ENCODE measurements at regions not wholly inside any gene's neighbourhood (a gene's known extent, or its start where the extent isn't known, plus 50 kb on each side); places are given as distances from the start of the nearest gene placed in this dataset.

DNA sequence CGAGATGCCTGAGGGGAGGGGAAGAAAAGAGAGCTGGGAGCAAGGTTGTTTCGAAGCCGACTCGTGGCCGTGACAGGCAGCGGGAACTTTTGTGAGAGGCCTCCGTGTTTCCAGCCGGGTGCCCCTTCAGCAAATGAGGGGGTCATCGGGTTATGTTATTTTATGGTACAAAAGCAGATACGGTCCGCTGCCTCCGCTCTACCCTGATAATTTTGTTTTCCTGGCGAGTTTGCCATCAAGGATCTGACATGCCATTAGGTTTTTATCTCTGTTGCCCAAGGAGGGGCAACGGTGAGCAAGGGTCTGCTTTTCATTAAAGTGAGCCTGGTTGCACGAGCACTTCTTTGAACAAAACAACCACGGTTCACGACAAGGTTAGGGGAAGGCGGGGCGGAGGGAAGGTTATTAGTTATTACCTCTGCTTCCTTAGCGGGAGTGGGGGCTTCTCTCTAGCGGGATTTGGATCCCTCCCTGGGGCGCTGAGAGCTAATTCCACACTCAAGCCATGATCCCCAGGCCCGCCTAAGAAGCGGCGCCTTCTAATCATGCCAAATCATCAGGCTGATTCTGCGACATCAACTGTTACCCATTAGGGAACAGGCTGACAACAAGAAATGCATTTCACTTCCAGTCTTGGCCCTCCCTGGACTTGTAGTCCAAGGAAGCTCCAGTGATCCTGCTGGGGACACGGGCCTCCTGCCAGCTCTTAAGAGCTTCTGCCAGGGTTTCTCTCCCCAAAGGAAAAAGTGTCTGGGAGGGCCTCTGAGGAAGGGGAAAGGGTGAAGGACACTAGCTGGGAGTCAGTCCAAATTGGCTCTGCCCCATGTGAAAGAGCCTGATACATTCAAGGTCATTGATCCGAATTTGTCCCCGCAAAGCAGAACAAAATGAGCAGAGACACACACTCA is 617.7 kb downstream of the MID1IP1 start:
- no peaks in the 10 kb centered on the region for H3K27me3 Mint-ChIP-seq
- H3K36me3 Mint-ChIP-seq (ENCODE audit: insufficient read depth): no peaks in the 10 kb centered on the region
- no peak for DNase-seq (ENCODE audit: low spot score, unreplicated experiment)
- no peak for TF ChIP-seq CTCF (IDR thresholded peaks at IDR 0.05; ENCODE audit: unreplicated experiment)
- peak overlapping the region; percentile 40 for H3K27ac Mint-ChIP-seq
- peaks cover 34% of the 10 kb centered on the region for H3K9me3 Mint-ChIP-seq (ENCODE audit: low read depth)
- peaks cover 24% of the 10 kb centered on the region for H3K4me1 Mint-ChIP-seq (ENCODE audit: low read depth)
- H3K4me3 Mint-ChIP-seq (ENCODE audit: low read depth): no peak overlapping the region

DNA sequence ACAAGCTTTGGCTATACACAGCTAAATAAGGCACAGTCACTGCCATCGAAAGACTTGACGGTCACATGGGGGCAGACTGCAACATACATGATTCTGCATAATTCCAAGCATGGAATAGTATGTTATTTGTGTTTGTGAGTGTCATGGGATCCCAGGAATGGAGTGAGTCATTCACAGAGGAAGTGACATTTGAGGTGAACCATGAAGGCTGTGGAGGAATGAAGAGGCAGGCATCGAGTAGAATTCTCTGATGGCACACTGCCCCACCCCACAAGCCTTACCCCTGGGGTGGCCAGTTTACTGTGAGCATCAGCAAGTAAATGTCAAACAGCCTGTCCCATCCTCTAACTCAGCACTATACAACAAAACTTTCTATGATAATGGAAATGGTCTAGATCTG is 619.7 kb downstream of the MID1IP1 start:
- H3K27me3 Mint-ChIP-seq: no peaks in the 10 kb centered on the region
- TF ChIP-seq CTCF (IDR thresholded peaks at IDR 0.05; ENCODE audit: unreplicated experiment): no peak
- H3K36me3 Mint-ChIP-seq (ENCODE audit: insufficient read depth): no peaks in the 10 kb centered on the region
- DNase-seq (ENCODE audit: low spot score, unreplicated experiment): no peak
- H3K4me3 Mint-ChIP-seq (ENCODE audit: low read depth): no peak overlapping the region
- H3K27ac Mint-ChIP-seq: no peak overlapping the region
- H3K9me3 Mint-ChIP-seq (ENCODE audit: low read depth): peaks cover 37% of the 10 kb centered on the region
- H3K4me1 Mint-ChIP-seq (ENCODE audit: low read depth): peaks cover 21% of the 10 kb centered on the region

- Mint-ChIP-seq H3K4me1 (ENCODE audit: low read depth) (peaks cover 13% of the 10 kb centered on the region), H3K27me3 (no peaks in the 10 kb centered on the region), H3K36me3 (ENCODE audit: insufficient read depth) (no peaks in the 10 kb centered on the region), H3K27ac (no peak overlapping the region), H3K9me3 (ENCODE audit: low read depth) (peaks cover 27% of the 10 kb centered on the region), H3K4me3 (ENCODE audit: low read depth) (no peak overlapping the region)
- DNase-seq (ENCODE audit: low spot score, unreplicated experiment): no peak
- no peak for TF ChIP-seq CTCF (IDR thresholded peaks at IDR 0.05; ENCODE audit: unreplicated experiment)
Observed at GRCh38 chrX:39425124-39425806, 624.0 kb downstream of the MID1IP1 start.

DNA sequence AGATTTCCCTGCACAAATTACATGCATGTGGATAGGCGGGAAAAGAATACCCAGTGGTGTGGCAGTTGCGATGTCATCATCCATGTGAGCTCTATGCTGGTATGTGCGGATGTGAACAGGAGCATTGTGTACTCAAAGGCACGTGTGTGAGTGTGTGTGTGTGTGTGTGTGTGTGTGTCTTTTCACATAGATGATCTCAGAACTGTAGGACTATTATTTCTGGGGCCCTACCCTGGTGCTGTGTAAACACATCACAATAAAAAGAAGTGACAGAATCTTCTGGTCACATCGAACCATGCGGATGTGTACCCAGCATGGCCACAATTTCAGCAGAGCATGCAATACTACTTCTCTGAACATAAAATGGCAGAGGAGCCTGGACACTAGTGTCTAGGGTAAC is 624.8 kb downstream of the MID1IP1 start:
- H3K36me3 Mint-ChIP-seq (ENCODE audit: insufficient read depth): no peaks in the 10 kb centered on the region
- TF ChIP-seq CTCF (IDR thresholded peaks at IDR 0.05; ENCODE audit: unreplicated experiment): no peak
- no peaks in the 10 kb centered on the region for H3K27me3 Mint-ChIP-seq
- DNase-seq (ENCODE audit: low spot score, unreplicated experiment): no peak
- no peak overlapping the region for H3K27ac Mint-ChIP-seq
- peaks cover 14% of the 10 kb centered on the region for H3K4me1 Mint-ChIP-seq (ENCODE audit: low read depth)
- peaks cover 27% of the 10 kb centered on the region for H3K9me3 Mint-ChIP-seq (ENCODE audit: low read depth)
- H3K4me3 Mint-ChIP-seq (ENCODE audit: low read depth): no peak overlapping the region

DNA sequence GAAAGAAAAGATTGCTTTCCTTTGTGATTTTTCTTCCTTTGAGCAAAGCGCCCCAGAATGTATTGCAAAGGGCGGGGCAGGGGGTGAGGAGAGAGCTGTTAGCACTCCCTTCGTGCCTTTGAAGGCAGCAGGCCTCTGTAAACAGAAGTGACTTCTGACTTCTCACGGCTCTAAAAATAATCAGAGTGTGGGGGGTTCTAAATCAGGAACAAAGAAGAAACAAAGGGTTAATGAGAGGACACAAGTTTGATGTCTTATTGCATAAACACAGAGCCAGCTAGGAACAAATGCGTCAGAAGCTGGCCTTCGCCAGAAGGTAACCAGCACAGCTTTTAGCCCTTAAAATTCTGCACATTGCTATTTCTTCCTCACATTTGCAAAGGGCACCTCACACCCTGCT is 626.2 kb downstream of the MID1IP1 start:
- Mint-ChIP-seq H3K4me1 (ENCODE audit: low read depth) (peaks cover 24% of the 10 kb centered on the region), H3K36me3 (ENCODE audit: insufficient read depth) (peaks cover 1% of the 10 kb centered on the region), H3K9me3 (ENCODE audit: low read depth) (peaks cover 28% of the 10 kb centered on the region), H3K4me3 (ENCODE audit: low read depth) (no peak overlapping the region), H3K27ac (no peak overlapping the region), H3K27me3 (no peaks in the 10 kb centered on the region)
- DNase-seq (ENCODE audit: low spot score, unreplicated experiment): no peak
- TF ChIP-seq CTCF (IDR thresholded peaks at IDR 0.05; ENCODE audit: unreplicated experiment): no peak
